GM11168 (cell line): ENCODE measurements at regions not wholly inside any gene's neighbourhood (a gene's known extent, or its start where the extent isn't known, plus 50 kb on each side); places are given as distances from the start of the nearest gene placed in this dataset.
"Not testable (repeated sequence)": the region's sequence is repeated elsewhere in the genome, so short reads cannot be mapped to it uniquely, and the experiment has no call there.

Source experiments
- in situ Hi-C: fragments of 300-500 bp; cut with MboI; formaldehyde crosslinking; loops from one replicate; pipeline ENCODE4 v1.12.0; 2022; ENCODE audit warnings: low sequenced_read_pairs; ENCODE audit not compliant: unreplicated experiment

- in situ Hi-C loops: no loop called here
These were observed 88.4 kb upstream of the CIBAR2 start for GRCh38 chr16:85200471-85201278.

DNA sequence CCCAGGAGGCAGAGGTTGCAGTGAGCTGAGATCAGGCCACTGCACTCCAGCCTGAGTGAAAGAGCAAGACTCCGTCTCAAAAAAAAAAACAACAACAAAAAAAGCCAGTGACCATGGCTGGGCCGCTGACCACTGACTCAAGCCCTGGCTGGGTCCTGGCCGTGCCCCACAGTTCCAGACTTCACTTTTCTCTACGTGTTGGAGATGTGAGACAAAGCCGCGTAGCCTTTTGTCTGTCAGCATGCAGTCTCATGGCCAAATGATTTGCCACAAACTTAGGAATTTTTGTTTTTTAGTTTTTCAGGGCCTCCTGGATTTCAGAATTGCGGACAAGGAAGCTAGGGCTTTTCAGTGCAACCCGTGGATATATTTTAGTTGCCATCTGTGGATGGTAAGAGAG, 89.3 kb upstream of the CIBAR2 start:
- in situ Hi-C loops: no loop called here

DNA sequence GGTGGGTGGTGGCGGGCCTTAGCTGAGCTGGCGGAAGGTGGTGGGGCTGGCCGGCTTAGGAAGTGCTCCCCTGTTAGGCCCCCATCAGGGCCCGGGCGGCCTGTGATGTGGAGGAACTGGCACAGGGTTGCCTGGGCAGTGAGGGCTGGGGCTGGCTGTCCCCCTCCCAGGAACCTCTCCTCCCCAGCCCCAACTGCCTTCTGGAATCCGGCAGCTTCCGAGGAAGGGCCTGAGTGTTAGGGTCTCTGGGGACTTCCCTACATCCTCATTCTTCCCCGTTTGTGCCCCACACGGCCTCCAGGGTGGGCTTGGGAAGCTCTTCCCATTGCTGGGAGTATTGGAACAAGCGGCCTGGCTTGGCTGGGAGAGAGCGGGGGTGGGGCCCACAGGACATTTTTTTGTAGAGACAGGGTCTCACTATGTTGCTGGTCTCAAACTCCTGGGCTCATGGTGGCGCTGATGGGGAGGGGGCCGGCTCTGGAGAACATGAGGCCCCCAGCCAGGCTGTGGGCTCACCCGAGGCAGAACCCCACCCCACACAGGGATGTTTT, 89.9 kb upstream of the CIBAR2 start:
- in situ Hi-C loops: no loop called here

GRCh38 chr16:85202631-85203461, 90.6 kb upstream of the CIBAR2 start:
- in situ Hi-C loops: no loop called here

- in situ Hi-C loops: no loop called here
These were observed 91.2 kb upstream of the CIBAR2 start for GRCh38 chr16:85203462-85203813.

DNA sequence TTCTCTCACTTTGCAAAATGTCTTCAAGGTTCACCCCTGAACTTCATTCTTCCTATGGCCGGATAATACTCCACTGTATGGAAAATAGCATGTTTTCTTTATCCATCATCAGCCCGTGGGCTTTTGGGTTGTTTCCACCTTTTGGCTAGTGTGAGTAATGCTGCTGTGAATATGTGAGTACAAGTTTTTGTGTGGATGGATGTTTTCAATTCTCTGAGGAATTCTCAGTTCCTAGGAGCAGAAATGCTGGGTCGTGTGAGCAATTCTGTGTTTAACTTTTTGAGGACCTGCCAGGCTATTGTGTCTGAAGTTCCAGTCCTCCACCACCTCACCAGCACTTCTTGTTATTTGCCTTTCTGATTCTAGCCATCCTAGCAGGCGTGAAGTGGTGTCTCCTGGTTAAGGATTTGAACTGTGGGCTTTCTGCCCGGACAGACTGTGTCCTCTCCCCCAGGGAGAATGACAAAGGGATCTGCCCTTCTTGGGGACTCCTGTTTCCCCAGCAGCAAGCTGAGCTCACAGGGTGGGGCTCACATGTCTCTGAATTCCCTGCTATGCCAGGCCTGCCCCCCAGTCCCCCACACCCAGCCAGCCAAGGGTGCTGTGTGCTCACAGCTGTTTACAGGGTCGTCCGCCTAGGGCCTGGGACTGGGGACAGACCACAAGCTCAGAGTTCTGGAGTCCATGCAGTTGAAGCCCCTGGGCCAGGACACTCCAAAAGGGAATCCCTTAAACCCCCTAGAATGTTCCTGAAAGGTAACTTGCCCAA, 92.2 kb upstream of the CIBAR2 start:
- in situ Hi-C loops: no loop called here

DNA sequence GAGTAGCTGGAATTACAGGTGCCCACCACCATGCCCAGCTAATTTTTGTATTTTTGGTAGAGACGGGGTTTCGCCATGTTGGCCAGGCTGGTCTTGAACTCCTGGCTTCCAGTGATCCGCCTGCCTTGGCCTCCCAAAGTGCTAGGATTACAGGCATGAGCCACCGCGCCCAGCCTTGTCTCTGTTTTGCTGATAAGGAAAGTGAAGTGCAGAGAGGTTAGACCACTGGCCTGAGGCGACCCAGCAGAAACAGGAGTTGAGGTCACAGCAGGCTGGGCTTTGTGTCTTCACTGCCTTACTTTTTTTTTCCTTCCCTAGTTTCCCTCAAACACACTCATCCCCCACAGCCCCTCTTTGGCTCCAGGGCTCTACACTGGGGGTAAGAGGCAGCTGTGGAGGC, 93.0 kb upstream of the CIBAR2 start:
- in situ Hi-C loops: not testable (repeated sequence)

- in situ Hi-C loops: no loop called here
These were observed 93.6 kb upstream of the CIBAR2 start for GRCh38 chr16:85205747-85206471.

DNA sequence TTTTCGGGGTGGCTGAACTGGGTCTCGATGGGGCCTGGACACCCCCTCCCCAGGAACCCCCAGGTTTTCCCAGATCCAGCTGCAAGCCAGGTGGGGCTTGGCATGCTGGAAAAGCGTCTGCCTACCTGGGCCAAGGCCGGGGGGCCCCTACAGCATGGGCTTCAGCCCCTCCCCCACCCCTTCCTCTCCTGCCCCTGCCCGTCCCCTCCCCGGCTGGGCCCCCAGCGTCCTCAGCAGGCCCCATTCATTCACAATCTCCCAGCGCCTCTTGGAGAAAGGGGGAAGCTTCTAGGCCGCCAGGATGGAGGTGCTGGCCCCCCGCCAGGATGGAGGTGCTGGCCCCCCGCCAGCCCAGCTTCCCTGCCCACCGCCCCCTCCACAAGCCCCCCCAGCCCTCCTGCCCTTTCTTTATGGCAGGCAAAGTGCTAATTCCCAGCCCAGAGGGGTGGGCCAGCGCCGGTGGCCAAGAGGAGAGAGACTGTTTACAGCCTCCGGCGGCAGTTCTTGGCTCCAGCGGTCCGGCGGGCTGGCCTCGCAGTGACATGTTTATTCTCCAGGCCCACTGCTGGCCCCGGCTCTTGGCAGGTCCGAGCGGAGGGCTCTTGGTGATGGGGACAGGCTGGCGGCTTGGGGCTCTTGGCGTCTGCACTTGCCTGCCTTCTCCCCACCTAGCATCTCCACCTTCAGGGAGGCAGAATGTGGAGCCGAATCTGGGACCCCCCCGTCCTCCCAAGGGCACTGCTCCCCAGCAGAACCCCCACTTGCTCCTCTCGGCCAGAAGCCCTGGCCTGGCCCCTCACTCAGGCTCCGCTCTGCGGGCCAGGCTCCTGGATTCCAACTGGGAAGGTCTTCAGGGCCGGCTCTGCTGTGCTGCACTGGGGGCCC, 94.4 kb upstream of the CIBAR2 start:
- in situ Hi-C loops: no loop called here

DNA sequence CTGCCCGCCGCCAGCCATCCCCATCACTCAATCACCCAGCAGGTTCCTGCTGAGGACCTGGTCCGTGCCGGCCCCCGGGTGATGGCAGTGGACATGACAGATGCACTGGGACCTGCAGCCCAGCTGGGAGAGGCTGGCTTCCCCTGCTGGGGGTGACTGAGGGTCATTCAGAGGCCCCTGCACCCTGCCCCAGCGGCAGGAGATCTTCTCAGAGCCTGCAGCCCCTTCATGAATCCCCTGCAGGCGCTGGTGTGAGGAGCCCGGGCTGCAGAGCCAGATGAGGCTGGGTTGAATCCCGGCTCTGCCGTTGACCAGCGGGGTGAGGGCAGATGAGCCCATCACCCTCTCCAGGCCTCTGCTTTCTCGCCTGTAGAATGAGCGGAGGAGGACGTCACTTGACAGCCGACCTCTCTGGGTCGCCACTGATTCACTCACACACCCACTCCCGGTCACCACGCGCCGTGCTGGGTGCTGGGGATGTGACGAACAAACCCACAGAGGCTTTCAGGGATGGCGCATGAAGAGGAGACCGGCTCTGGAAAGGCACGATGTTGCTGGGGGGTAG, 95.2 kb upstream of the CIBAR2 start:
- in situ Hi-C loops: no loop called here

- in situ Hi-C loops: no loop called here
These were observed 95.9 kb upstream of the CIBAR2 start for GRCh38 chr16:85208181-85208580.

DNA sequence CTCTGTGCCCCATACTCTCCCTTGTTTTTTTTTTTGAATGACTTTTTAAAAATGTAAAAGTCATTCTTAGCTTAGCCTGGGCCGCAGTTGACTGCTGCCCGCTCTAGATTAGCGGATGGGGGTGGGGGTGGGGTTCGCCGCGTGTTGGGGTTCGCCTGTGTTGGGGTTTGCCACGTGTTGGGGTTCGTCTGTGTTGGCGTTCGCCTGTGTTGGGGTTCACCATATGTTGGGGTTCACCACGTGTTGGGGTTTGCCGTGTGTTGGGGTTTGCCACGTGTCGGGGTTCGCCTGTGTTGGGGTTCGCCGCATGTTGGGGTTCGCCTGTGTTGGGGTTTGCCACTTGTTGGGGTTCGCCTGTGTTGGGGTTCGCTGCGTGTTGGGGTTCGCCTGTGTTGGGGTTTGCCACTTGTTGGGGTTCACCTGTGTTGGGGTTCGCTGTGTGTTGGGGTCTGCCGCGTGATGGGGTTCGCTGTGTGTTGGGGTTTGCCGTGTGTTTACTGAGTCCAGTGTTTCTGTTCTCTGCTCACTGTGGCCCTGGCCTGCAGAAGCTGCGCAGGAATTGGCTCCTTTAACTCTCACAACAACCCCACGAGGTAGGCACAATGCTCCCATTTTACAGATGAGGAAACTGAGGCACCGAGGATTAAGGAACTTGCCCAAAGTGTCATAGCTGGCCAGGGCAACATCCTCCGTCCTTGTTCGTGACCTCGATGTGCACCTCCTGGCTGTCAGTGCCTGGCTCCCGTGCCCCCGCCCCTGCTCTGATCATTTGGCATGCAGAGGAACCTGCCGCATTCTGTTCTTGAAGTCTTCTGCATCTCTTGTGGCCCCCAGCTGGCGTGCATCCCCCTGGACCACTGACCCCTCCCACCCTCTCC, 96.6 kb upstream of the CIBAR2 start:
- in situ Hi-C loops: no loop called here

- in situ Hi-C loops: no loop called here
These were observed 97.4 kb upstream of the CIBAR2 start for GRCh38 chr16:85209526-85210121.

DNA sequence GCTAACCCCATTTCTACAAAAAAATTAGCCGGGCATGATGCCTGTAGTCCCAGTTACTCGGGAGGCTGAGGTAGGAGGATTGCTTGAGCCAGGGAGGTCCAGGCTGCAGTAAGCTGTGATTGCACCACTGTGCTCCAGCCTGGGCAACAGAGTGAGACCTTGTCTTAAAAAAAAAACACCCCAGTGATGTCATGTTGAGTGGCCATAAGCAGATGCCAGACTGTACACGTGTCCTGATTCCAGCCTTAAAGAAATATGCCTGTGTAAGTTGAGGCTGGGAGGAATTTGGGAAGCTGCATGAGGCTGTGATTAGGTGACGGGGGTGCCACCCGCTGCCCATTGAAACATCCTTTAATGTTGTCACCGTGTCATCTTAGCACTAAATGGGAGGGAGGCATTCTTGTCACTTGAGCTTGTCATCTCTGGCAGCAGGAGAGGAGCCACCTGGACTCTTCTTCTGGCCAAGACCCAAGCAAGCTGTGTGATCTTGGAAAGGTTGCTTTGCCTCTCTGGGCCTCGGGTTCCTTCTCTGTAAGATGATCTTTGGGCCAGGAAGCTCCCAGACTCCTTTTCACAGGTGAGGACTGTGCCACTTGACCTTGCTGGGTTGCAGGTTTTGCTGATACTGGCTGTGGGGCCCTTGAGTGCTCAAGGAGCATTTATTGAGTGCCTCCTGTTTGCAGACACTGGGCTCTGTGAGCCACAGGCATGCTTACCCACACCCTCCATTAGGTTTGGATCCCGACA, 98.3 kb upstream of the CIBAR2 start:
- in situ Hi-C loops: no loop called here

GRCh38 chr16:85211271-85211801, 99.1 kb upstream of the CIBAR2 start:
- in situ Hi-C loops: no loop called here

DNA sequence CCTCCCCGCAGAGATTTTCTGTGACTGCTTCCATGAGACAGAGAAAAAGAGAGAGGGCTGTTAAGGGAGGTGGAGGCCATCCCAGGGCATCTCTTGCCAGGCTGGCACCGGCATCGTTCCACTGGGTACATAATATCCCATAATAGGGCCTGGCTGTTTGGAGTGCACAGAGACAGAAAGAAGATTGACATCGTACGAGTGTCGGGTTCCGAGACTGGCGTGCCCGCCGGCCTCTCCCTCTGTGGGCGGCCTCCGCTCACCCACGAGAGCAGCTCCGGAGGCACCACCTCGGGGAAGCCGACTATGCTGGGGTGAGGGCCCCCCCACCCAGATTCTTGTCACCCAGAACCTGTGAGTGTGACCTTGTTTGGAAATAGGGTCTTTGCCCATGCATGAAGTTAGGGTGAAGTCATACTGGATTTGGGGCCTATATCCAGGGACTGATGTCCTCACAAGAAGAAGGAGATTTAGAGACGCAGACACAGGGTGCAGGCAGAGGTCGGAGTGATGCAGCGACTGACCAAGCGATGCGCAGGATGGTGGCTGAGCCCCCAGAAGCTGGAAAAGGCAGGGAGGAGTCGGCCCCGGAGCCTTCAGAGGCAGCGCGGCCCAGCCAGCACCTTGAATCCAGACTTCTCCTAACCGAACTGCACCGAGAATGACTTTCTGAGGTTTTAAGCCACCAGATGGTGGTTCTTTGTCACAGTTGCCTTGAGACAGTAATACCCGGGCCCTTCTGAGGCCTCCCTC, 101.8 kb upstream of the CIBAR2 start:
- in situ Hi-C loops: no loop called here
